ENCODE measurements at regions not wholly inside any gene's neighbourhood (a gene's known extent, or its start where the extent isn't known, plus 50 kb on each side); places are given as distances from the start of the nearest gene placed in this dataset.
"Not testable (repeated sequence)": the region's sequence is repeated elsewhere in the genome, so short reads cannot be mapped to it uniquely, and the experiment has no call there.

GRCh38 chr10:44267007-44267406 lies 117.9 kb downstream of the CXCL12 start:
- no peak for DNase-seq

GRCh38 chr10:44264244-44264643 lies 120.7 kb downstream of the CXCL12 start:
- DNase-seq, result no peak

GRCh38 chr10:44263771-44264170 lies 121.1 kb downstream of the CXCL12 start:
- no peak for DNase-seq

GRCh38 chr10:44262551-44263251 lies 122.2 kb downstream of the CXCL12 start:
- DNase-seq, result no peak

GRCh38 chr10:44261710-44262455 lies 123.0 kb downstream of the CXCL12 start:
- no peak for DNase-seq

- DNase-seq, result no peak
Observed at GRCh38 chr10:44261296-44261695, 123.6 kb downstream of the CXCL12 start.

- DNase-seq, result no peak
Observed at GRCh38 chr10:44260286-44260928, 124.5 kb downstream of the CXCL12 start.

GRCh38 chr10:44259090-44259874 lies 125.6 kb downstream of the CXCL12 start:
- no peak for DNase-seq

- DNase-seq, result no peak
Observed at GRCh38 chr10:44258460-44259089, 126.3 kb downstream of the CXCL12 start.

GRCh38 chr10:44258019-44258418 lies 126.9 kb downstream of the CXCL12 start:
- no peak for DNase-seq

GRCh38 chr10:44253769-44254462 lies 131.0 kb downstream of the CXCL12 start:
- DNase-seq, result no peak

GRCh38 chr10:44252631-44253030 lies 132.3 kb downstream of the CXCL12 start:
- not testable (repeated sequence) for DNase-seq

GRCh38 chr10:44249933-44250332 lies 135.0 kb downstream of the CXCL12 start:
- DNase-seq, result not testable (repeated sequence)

- no peak for DNase-seq
Observed at GRCh38 chr10:44249490-44249889, 135.4 kb downstream of the CXCL12 start.

GRCh38 chr10:44246700-44247099 lies 138.2 kb downstream of the CXCL12 start:
- not testable (repeated sequence) for DNase-seq

GRCh38 chr10:44246287-44246686 lies 138.6 kb downstream of the CXCL12 start:
- not testable (repeated sequence) for DNase-seq

- no peak for DNase-seq
Observed at GRCh38 chr10:44245601-44245938, 139.3 kb downstream of the CXCL12 start.

- DNase-seq, result no peak
Observed at GRCh38 chr10:44244745-44245600, 139.9 kb downstream of the CXCL12 start.

- DNase-seq, result no peak
Observed at GRCh38 chr10:44243851-44244510, 140.9 kb downstream of the CXCL12 start.

- no peak for DNase-seq
Observed at GRCh38 chr10:44242826-44243225, 142.1 kb downstream of the CXCL12 start.

All from Kasumi-1 (cell line).